Transverse colon (tissue), 4 donors: ENCODE measurements at regions not wholly inside any gene's neighbourhood (a gene's known extent, or its start where the extent isn't known, plus 50 kb on each side); places are given as distances from the start of the nearest gene placed in this dataset.

Source experiments
- POLR2A ChIP-seq: fragments of 450-650 bp; IDR thresholded peaks from one replicate; pipeline ENCODE4 v1.6.1; 2016; ENCODE audit warnings: antibody characterized with exemption, mild to moderate bottlenecking, moderate library complexity
- POLR2AphosphoS5 ChIP-seq, 3 donors: sonication (generic); formaldehyde crosslinking; IDR thresholded peaks; one replicate each; pipeline ENCODE4 v1.6.1; 2016; ENCODE audit warnings: antibody characterized with exemption in 3 of 3
- TF ChIP-seq, protein P1 (sequence below), 5 experiments: fragments of 200-600 bp in 3 of 5; fragments of 450-650 bp in 2 of 5; sonication (generic) in 3 of 5; IDR thresholded peaks; 1 replicate in 2 of 5; 2 replicates in 3 of 5; pipeline ENCODE4 v1.5.1; 2016 to 2017; ENCODE audit warnings: antibody characterized with exemption in 5 of 5, inconsistent platforms in 3 of 5, mild to moderate bottlenecking in 2 of 5, moderate library complexity in 1 of 5

DNA sequence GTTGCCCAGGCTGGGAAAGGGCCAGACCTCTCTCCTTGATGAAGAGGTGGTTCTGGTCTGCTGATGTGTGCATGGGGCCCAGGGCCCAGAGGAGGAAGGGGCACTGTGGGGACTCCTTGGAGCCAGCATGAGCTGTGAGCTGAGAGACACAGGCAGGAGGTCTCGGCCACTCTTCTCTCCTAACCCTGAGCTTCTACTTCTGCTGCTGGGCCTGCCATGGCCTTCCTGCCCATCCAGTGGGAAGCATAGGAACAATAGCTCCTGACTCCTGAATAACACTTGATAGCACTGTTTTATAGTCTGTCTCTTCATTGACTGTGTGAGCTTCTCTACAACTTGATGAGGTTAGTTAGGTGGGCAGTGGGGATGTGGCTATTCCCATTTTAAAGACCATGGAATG is 181.1 kb downstream of the UTP18 start:
- TF ChIP-seq, protein P1, sequence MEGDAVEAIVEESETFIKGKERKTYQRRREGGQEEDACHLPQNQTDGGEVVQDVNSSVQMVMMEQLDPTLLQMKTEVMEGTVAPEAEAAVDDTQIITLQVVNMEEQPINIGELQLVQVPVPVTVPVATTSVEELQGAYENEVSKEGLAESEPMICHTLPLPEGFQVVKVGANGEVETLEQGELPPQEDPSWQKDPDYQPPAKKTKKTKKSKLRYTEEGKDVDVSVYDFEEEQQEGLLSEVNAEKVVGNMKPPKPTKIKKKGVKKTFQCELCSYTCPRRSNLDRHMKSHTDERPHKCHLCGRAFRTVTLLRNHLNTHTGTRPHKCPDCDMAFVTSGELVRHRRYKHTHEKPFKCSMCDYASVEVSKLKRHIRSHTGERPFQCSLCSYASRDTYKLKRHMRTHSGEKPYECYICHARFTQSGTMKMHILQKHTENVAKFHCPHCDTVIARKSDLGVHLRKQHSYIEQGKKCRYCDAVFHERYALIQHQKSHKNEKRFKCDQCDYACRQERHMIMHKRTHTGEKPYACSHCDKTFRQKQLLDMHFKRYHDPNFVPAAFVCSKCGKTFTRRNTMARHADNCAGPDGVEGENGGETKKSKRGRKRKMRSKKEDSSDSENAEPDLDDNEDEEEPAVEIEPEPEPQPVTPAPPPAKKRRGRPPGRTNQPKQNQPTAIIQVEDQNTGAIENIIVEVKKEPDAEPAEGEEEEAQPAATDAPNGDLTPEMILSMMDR (IDR thresholded peaks at IDR 0.05) = no peak
- no peak for TF ChIP-seq POLR2AphosphoS5 (IDR thresholded peaks at IDR 0.05)
- TF ChIP-seq POLR2A = no peak
